Liver (tissue), 8 donors: ENCODE measurements at regions not wholly inside any gene's neighbourhood (a gene's known extent, or its start where the extent isn't known, plus 50 kb on each side); places are given as distances from the start of the nearest gene placed in this dataset.

Source experiments
- DNase-seq: peaks from one replicate; pipeline ENCODE4 v3.0.0-alpha.2; 2017; ENCODE audit warnings: low spot score
- H3K27ac ChIP-seq, 2 donors: one replicate each; pipeline ENCODE4 v1.7.0; 2013; ENCODE audit warnings: inconsistent platforms in 2 of 2, low read length in 2 of 2, control low read depth in 1 of 2, low read depth in 1 of 2, mild to moderate bottlenecking in 1 of 2
- H3K27me3 ChIP-seq, 4 donors: one replicate each; pipeline versions ENCODE4 v1.6.1 to v1.7.0; 2013; ENCODE audit warnings: low read length in 3 of 4, inconsistent platforms in 1 of 4, mild to moderate bottlenecking in 1 of 4, moderate library complexity in 1 of 4; ENCODE audit not compliant: control insufficient read depth in 4 of 4, insufficient read depth in 4 of 4
- H3K36me3 ChIP-seq, 4 donors: one replicate each; pipeline versions ENCODE4 v1.6.1 to v1.7.0; 2013; ENCODE audit warnings: low read length in 3 of 4, mild to moderate bottlenecking in 3 of 4, low read depth in 1 of 4, moderate library complexity in 1 of 4; ENCODE audit not compliant: control insufficient read depth in 4 of 4, insufficient read depth in 3 of 4
- H3K4me1 ChIP-seq, 4 donors: one replicate each; pipeline versions ENCODE4 v1.6.1 to v1.7.0; 2013; ENCODE audit warnings: low read length in 3 of 4, mild to moderate bottlenecking in 3 of 4, moderate library complexity in 1 of 4; ENCODE audit not compliant: control insufficient read depth in 4 of 4, insufficient read depth in 4 of 4
- H3K4me3 ChIP-seq, 3 donors: one replicate each; pipeline versions ENCODE4 v1.6.1 to v1.7.0; 2013; ENCODE audit warnings: low read length in 3 of 3, control low read depth in 1 of 3, low read depth in 1 of 3, mild to moderate bottlenecking in 1 of 3
- H3K9ac ChIP-seq, 2 donors: one replicate each; pipeline ENCODE4 v1.7.0; 2013; ENCODE audit warnings: low read length in 2 of 2, mild to moderate bottlenecking in 2 of 2, moderate library complexity in 2 of 2, control low read depth in 1 of 2, low read depth in 1 of 2
- H3K9me3 ChIP-seq, 4 donors: one replicate each; pipeline versions ENCODE4 v1.6.1 to v1.7.0; 2013; ENCODE audit warnings: low read length in 3 of 4; ENCODE audit not compliant: control insufficient read depth in 4 of 4
- ATF3 ChIP-seq: IDR thresholded peaks from 2 replicates; pipeline ENCODE4 v1.6.1; 2016; ENCODE audit warnings: antibody characterized with exemption
- EGR1 ChIP-seq, 2 donors: IDR thresholded peaks; 2 replicates each; pipeline ENCODE4 v1.6.1; 2016 to 2018; ENCODE audit warnings: antibody characterized with exemption in 2 of 2, low read depth in 2 of 2
- FOXA1 ChIP-seq: IDR thresholded peaks from 2 replicates; pipeline ENCODE4 v1.6.1; 2016; ENCODE audit warnings: antibody characterized with exemption
- FOXA2 ChIP-seq: IDR thresholded peaks from 2 replicates; pipeline ENCODE4 v1.6.1; 2016; ENCODE audit warnings: antibody characterized with exemption
- GABPA ChIP-seq, 2 donors: IDR thresholded peaks in 1 of 2; conservative IDR thresholded peaks in 1 of 2; 2 replicates each; pipeline ENCODE4 v1.6.1; 2016; ENCODE audit warnings: antibody characterized with exemption in 2 of 2, mild to moderate bottlenecking in 1 of 2, moderate library complexity in 1 of 2
- HNF4A ChIP-seq, 2 donors: conservative IDR thresholded peaks; 2 replicates each; pipeline ENCODE4 v1.6.1; 2016; ENCODE audit warnings: antibody characterized with exemption in 2 of 2, mild to moderate bottlenecking in 2 of 2
- HNF4G ChIP-seq: IDR thresholded peaks from 2 replicates; pipeline ENCODE4 v1.6.1; 2016; ENCODE audit warnings: antibody characterized with exemption
- RAD21 ChIP-seq, 2 donors: IDR thresholded peaks; 2 replicates each; pipeline ENCODE4 v1.6.1; 2016; ENCODE audit warnings: antibody characterized with exemption in 2 of 2, mild to moderate bottlenecking in 2 of 2
- SP1 ChIP-seq: IDR thresholded peaks from 2 replicates; pipeline ENCODE4 v1.6.1; 2018; ENCODE audit warnings: antibody characterized with exemption, mild to moderate bottlenecking
- YY1 ChIP-seq: IDR thresholded peaks from 2 replicates; pipeline ENCODE4 v1.6.1; 2016; ENCODE audit warnings: antibody characterized with exemption, mild to moderate bottlenecking
- ZBTB33 ChIP-seq: IDR thresholded peaks from 2 replicates; pipeline ENCODE4 v1.6.1; 2016; ENCODE audit warnings: antibody characterized with exemption
- WGBS: extraction: QIAGEN DNeasy Blood & Tissue Kit; methylation state at CpG from one replicate; pipeline ENCODE4 v1.1.7; 2013; 5-methylcytosine and 5-hydroxymethylcytosine counted together
- TF ChIP-seq, protein P1 (sequence below): fragments of 150-350 bp; IDR thresholded peaks from 2 replicates; pipeline ENCODE4 v1.5.1; 2017; ENCODE audit warnings: improper control_type of control experiment, low read depth, low read length; ENCODE audit not compliant: missing input control
- TF ChIP-seq, protein P2 (sequence below): IDR thresholded peaks from 2 replicates; pipeline ENCODE4 v1.6.1; 2016; ENCODE audit warnings: antibody characterized with exemption, mild to moderate bottlenecking
- donor health status: healthy.
- donor health status: healthy.
- donor health status: healthy.
- donor health status: healthy.
- donor health status: healthy.

DNA sequence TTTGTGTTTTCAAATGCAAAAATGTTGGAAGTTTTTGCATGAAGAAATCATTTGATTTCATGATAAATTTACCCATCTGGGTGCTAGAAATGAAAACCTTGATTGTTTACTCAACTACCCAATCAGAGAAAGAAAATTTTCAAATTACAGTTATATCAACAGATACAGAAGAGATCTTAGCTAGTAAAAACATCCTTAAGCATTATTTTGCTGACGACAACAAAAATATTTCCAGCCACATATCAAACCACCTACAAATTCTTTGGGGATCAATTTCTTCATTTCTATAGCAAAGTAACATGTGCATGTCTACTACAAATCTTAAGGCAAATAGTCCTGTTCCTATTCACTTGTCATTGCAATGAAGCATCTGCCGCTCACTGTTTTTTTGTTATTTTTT lies 530.3 kb downstream of the ZIC1 start:
- Histone ChIP-seq H3K27me3 (peaks cover 0 to 6% (median 0%) of the 10 kb centered on the region in 4 donors), H3K27ac (no peak overlapping the region), H3K36me3 (no peaks in the 10 kb centered on the region), H3K9me3 (no peaks in the 10 kb centered on the region), H3K9ac (no peak overlapping the region), H3K4me3 (no peak overlapping the region), H3K4me1 (no peaks in the 10 kb centered on the region)
- WGBS, result 93% methylated on average over 2 of the region's 2 CpGs
- TF ChIP-seq YY1, result no peak
- TF ChIP-seq ZBTB33, result no peak
- TF ChIP-seq SP1, result no peak
- TF ChIP-seq FOXA1, result no peak
- TF ChIP-seq, protein P1, sequence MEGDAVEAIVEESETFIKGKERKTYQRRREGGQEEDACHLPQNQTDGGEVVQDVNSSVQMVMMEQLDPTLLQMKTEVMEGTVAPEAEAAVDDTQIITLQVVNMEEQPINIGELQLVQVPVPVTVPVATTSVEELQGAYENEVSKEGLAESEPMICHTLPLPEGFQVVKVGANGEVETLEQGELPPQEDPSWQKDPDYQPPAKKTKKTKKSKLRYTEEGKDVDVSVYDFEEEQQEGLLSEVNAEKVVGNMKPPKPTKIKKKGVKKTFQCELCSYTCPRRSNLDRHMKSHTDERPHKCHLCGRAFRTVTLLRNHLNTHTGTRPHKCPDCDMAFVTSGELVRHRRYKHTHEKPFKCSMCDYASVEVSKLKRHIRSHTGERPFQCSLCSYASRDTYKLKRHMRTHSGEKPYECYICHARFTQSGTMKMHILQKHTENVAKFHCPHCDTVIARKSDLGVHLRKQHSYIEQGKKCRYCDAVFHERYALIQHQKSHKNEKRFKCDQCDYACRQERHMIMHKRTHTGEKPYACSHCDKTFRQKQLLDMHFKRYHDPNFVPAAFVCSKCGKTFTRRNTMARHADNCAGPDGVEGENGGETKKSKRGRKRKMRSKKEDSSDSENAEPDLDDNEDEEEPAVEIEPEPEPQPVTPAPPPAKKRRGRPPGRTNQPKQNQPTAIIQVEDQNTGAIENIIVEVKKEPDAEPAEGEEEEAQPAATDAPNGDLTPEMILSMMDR, result no peak
- no peak for TF ChIP-seq FOXA2
- no peak for TF ChIP-seq EGR1 (IDR thresholded peaks at IDR 0.05; ENCODE audit: low read depth in 2 of 2)
- no peak for TF ChIP-seq ATF3
- TF ChIP-seq RAD21 (IDR thresholded peaks at IDR 0.05), result no peak
- no peak for TF ChIP-seq HNF4G
- no peak for TF ChIP-seq HNF4A (conservative IDR thresholded peaks at IDR 0.05)
- DNase-seq, result no peak

GRCh38 chr3:147939839-147940238 lies 530.7 kb downstream of the ZIC1 start:
- Histone ChIP-seq H3K4me1 (no peaks in the 10 kb centered on the region), H3K36me3 (no peaks in the 10 kb centered on the region), H3K27me3 (peaks cover 0 to 4% (median 0%) of the 10 kb centered on the region in 4 donors), H3K4me3 (no peak overlapping the region), H3K9ac (no peak overlapping the region), H3K9me3 (no peaks in the 10 kb centered on the region), H3K27ac (no peak overlapping the region)
- 49% methylated on average over 7 of the region's 7 CpGs for WGBS
- no peak for TF ChIP-seq GABPA (IDR thresholded peaks at IDR 0.05 in 1 of 2, conservative IDR thresholded peaks at IDR 0.05 in 1 of 2)
- no peak for TF ChIP-seq SP1
- no peak for TF ChIP-seq HNF4A (conservative IDR thresholded peaks at IDR 0.05)
- TF ChIP-seq, protein P2, sequence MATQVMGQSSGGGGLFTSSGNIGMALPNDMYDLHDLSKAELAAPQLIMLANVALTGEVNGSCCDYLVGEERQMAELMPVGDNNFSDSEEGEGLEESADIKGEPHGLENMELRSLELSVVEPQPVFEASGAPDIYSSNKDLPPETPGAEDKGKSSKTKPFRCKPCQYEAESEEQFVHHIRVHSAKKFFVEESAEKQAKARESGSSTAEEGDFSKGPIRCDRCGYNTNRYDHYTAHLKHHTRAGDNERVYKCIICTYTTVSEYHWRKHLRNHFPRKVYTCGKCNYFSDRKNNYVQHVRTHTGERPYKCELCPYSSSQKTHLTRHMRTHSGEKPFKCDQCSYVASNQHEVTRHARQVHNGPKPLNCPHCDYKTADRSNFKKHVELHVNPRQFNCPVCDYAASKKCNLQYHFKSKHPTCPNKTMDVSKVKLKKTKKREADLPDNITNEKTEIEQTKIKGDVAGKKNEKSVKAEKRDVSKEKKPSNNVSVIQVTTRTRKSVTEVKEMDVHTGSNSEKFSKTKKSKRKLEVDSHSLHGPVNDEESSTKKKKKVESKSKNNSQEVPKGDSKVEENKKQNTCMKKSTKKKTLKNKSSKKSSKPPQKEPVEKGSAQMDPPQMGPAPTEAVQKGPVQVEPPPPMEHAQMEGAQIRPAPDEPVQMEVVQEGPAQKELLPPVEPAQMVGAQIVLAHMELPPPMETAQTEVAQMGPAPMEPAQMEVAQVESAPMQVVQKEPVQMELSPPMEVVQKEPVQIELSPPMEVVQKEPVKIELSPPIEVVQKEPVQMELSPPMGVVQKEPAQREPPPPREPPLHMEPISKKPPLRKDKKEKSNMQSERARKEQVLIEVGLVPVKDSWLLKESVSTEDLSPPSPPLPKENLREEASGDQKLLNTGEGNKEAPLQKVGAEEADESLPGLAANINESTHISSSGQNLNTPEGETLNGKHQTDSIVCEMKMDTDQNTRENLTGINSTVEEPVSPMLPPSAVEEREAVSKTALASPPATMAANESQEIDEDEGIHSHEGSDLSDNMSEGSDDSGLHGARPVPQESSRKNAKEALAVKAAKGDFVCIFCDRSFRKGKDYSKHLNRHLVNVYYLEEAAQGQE, result no peak
- no peak for TF ChIP-seq FOXA1
- TF ChIP-seq, protein P1, result no peak
- no peak for DNase-seq
